ENCODE measurements at regions not wholly inside any gene's neighbourhood (a gene's known extent, or its start where the extent isn't known, plus 50 kb on each side); places are given as distances from the start of the nearest gene placed in this dataset.

DNA sequence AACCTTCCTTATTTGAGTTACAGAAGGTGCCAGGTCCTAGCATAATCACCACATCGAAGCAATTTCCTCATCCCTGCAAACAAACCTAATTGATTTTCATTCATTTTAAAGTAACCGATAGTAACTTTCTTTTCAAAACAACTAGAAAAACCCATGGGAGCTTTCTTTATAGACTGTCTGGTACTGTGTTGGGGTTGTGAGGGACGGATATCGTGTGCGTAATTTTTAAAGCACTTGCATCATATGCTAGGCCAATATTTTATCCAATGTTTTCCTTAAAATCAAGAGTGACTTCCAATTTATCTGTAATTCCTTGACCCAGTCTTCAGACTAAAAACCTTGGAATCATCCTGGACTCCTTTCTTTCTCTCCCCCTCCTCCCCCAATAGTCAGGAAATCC is 271.5 kb upstream of the SESN3 start:
- Mint-ChIP-seq H3K27me3 (ENCODE audit: low read depth) (no peaks in the 10 kb centered on the region), H3K27ac (no peak overlapping the region), H3K36me3 (no peaks in the 10 kb centered on the region), H3K4me3 (no peak overlapping the region), H3K9me3 (no peaks in the 10 kb centered on the region), H3K4me1 (peaks cover 23% of the 10 kb centered on the region)
- DNase-seq (ENCODE audit: low spot score in 2 of 2, unreplicated experiment in 2 of 2): no peak
- TF ChIP-seq, protein P1, sequence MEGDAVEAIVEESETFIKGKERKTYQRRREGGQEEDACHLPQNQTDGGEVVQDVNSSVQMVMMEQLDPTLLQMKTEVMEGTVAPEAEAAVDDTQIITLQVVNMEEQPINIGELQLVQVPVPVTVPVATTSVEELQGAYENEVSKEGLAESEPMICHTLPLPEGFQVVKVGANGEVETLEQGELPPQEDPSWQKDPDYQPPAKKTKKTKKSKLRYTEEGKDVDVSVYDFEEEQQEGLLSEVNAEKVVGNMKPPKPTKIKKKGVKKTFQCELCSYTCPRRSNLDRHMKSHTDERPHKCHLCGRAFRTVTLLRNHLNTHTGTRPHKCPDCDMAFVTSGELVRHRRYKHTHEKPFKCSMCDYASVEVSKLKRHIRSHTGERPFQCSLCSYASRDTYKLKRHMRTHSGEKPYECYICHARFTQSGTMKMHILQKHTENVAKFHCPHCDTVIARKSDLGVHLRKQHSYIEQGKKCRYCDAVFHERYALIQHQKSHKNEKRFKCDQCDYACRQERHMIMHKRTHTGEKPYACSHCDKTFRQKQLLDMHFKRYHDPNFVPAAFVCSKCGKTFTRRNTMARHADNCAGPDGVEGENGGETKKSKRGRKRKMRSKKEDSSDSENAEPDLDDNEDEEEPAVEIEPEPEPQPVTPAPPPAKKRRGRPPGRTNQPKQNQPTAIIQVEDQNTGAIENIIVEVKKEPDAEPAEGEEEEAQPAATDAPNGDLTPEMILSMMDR (IDR thresholded peaks at IDR 0.05; ENCODE audit: unreplicated experiment): no peak

DNA sequence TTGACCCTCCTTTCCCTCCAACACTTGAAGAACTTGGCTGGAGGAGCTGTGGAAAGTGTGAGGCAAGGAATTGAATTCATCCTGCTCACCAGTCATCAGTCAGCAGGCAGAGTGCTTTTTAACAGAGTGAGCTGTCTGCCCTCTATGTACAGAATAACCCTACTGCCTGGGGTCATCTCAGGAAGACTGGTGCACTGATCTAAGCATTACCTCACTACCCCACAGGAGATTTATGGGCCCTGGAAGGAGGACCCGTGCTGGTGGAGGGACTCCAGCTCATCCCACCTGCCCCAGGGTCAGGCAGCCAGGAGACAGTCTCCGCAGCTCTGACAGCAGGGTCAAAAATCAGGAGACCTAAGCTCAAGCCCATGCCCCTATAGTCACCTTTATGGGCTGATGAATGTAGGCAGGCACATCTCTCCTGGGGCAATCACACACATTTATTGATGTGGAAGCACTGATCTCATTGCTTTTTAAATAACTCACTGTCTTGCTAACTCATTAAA is 270.8 kb upstream of the SESN3 start:
- no peaks in the 10 kb centered on the region for H3K36me3 Mint-ChIP-seq
- DNase-seq (ENCODE audit: low spot score in 2 of 2, unreplicated experiment in 2 of 2): no peak
- TF ChIP-seq, protein P1 (IDR thresholded peaks at IDR 0.05; ENCODE audit: unreplicated experiment): no peak
- no peaks in the 10 kb centered on the region for H3K27me3 Mint-ChIP-seq (ENCODE audit: low read depth)
- H3K4me1 Mint-ChIP-seq: peaks cover 23% of the 10 kb centered on the region
- H3K27ac Mint-ChIP-seq: no peak overlapping the region
- no peaks in the 10 kb centered on the region for H3K9me3 Mint-ChIP-seq
- H3K4me3 Mint-ChIP-seq: no peak overlapping the region

DNA sequence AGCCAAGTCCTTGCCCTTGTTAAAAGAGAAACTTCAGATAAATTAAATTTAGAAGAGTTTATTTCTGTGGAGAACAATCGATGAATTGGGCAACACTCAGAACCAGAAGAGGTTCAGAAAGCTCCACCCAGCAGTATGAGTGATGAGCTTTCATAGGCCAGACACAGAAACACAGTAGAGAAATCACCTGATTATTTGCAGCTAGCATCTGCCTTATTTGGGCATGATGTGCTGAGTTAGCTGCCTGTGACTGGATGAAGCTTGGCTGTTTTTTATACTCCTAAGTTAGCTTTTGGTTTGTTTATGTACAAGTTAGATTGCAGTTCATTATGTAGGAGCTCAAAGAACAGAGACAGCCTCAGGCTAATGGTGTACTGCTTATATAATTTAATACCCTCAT is 269.5 kb upstream of the SESN3 start:
- H3K4me3 Mint-ChIP-seq: no peak overlapping the region
- H3K4me1 Mint-ChIP-seq: peaks cover 26% of the 10 kb centered on the region
- DNase-seq (ENCODE audit: low spot score in 2 of 2, unreplicated experiment in 2 of 2): no peak
- H3K27ac Mint-ChIP-seq: no peak overlapping the region
- H3K9me3 Mint-ChIP-seq: peaks cover under 1% of the 10 kb centered on the region
- TF ChIP-seq, protein P1 (IDR thresholded peaks at IDR 0.05; ENCODE audit: unreplicated experiment): no peak
- H3K27me3 Mint-ChIP-seq (ENCODE audit: low read depth): no peaks in the 10 kb centered on the region
- H3K36me3 Mint-ChIP-seq: no peaks in the 10 kb centered on the region

DNA sequence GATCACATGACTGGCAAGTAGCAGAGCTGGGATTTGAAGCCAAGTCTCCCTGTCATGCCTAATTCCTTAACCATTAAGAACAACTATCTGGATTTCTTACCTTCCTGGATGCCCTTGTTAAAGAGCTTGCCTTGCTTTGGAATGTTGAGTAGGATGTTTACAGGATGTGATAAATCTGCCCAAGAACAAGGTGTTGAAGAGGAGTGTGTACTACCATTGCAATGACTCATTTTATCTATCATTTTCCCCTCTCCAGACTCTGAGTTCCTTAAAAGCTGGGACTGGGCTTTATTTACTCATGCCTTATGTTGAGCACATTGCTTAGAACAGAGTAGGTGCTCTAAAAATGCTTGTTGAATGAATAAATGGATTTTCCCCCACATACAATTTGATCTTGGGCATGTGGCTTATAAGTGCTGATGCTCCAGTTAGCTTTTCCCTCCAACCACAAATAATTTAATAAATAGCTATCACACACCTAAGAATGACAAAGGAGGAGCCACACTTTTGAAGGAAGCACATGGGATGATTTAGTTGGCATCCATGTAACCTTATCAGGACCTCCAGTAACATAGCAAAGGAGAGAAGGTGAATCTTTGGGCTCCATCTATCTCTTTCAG is 268.6 kb upstream of the SESN3 start:
- no peak overlapping the region for H3K27ac Mint-ChIP-seq
- TF ChIP-seq, protein P1 (IDR thresholded peaks at IDR 0.05; ENCODE audit: unreplicated experiment): no peak
- no peak overlapping the region for H3K4me3 Mint-ChIP-seq
- no peaks in the 10 kb centered on the region for H3K27me3 Mint-ChIP-seq (ENCODE audit: low read depth)
- peaks cover 9% of the 10 kb centered on the region for H3K9me3 Mint-ChIP-seq
- peaks cover 26% of the 10 kb centered on the region for H3K4me1 Mint-ChIP-seq
- no peak for DNase-seq (ENCODE audit: low spot score in 2 of 2, unreplicated experiment in 2 of 2)
- H3K36me3 Mint-ChIP-seq: no peaks in the 10 kb centered on the region

DNA sequence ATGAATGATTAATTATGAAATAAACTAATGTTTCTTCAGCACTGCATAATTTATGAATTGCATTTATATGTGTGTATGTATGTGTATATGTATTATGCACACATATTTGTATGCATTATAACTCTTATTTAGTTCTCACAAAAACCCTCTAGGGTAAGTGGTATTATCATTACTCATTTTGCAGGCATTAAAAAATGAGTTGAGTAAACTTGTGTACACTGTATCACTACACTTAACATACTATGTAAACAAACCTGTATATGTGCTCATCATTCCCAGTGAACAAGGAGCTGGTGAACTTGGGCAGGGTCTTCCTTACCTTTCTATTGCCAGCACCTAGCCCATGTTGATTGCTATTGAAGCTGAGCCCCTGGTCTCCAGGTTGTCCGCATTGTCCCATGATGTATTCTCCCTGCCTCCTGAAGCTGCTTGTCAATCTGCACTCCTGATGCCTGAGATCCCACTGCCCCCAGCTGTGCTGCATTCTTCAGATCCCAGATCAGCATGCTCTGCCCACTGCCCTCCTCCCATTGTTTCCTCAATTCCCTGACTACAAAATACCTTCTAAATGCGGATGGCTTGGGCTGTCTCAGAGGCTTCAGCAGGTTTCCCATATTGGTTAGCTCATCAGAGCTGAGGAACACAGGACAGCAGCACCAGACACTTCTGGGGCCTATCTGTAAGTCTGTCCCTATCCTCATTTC is 267.9 kb upstream of the SESN3 start:
- H3K27ac Mint-ChIP-seq: no peak overlapping the region
- H3K4me3 Mint-ChIP-seq: no peak overlapping the region
- no peak for DNase-seq (ENCODE audit: low spot score in 2 of 2, unreplicated experiment in 2 of 2)
- TF ChIP-seq, protein P1 (IDR thresholded peaks at IDR 0.05; ENCODE audit: unreplicated experiment): no peak
- peaks cover 26% of the 10 kb centered on the region for H3K4me1 Mint-ChIP-seq
- peaks cover 14% of the 10 kb centered on the region for H3K9me3 Mint-ChIP-seq
- H3K27me3 Mint-ChIP-seq (ENCODE audit: low read depth): no peaks in the 10 kb centered on the region
- no peaks in the 10 kb centered on the region for H3K36me3 Mint-ChIP-seq
